ENCODE measurements at regions not wholly inside any gene's neighbourhood (a gene's known extent, or its start where the extent isn't known, plus 50 kb on each side); places are given as distances from the start of the nearest gene placed in this dataset.

- no peaks in the 10 kb centered on the region for H3K36me3 ChIP-seq (ENCODE audit: insufficient read depth, low read length)
- no peaks in the 10 kb centered on the region for H3K9me3 ChIP-seq (ENCODE audit: low read length)
- H3F3A ChIP-seq (ENCODE audit: insufficient read depth, low read length), result no peaks in the 10 kb centered on the region
- H3K4me3 ChIP-seq (ENCODE audit: low read depth, low read length, poor library complexity, severe bottlenecking), result no peak overlapping the region
- no peak overlapping the region for H3K27ac ChIP-seq (ENCODE audit: low read depth, low read length, poor library complexity, severe bottlenecking)
- no peaks in the 10 kb centered on the region for H3K79me2 ChIP-seq (ENCODE audit: insufficient read depth, low read length)
- H3K4me2 ChIP-seq (ENCODE audit: low read length), result no peak overlapping the region
- H3K27me3 ChIP-seq (ENCODE audit: insufficient read depth, low read length), result no peaks in the 10 kb centered on the region
- H3K9me2 ChIP-seq (ENCODE audit: low read depth, low read length), result no peaks in the 10 kb centered on the region
- no peak for TF ChIP-seq CTCF (IDR thresholded peaks at IDR 0.05; ENCODE audit: low read length)
- no peak for TF ChIP-seq EZH2 (IDR thresholded peaks at IDR 0.05; ENCODE audit: borderline replicate concordance, low read length)
- H4K20me1 ChIP-seq (ENCODE audit: insufficient read depth, low read length), result no peaks in the 10 kb centered on the region
- H3K4me1 ChIP-seq (ENCODE audit: insufficient read depth, low read length, severe bottlenecking), result no peaks in the 10 kb centered on the region
- H2AFZ ChIP-seq (ENCODE audit: low read length), result no peak overlapping the region
- no peak overlapping the region for H3K9ac ChIP-seq (ENCODE audit: low read length)
Observed at GRCh38 chr20:11989018-11989771, 71.5 kb downstream of the BTBD3 start.

- H3K4me2 ChIP-seq (ENCODE audit: low read length), result no peak overlapping the region
Observed at GRCh38 chr20:11992426-11992825, 74.7 kb downstream of the BTBD3 start.

GRCh38 chr20:11993886-11994461, 76.3 kb downstream of the BTBD3 start:
- no peak overlapping the region for H3K27ac ChIP-seq (ENCODE audit: low read depth, low read length, poor library complexity, severe bottlenecking)

More at GRCh38 chr20:11992426-11992825, 74.7 kb downstream of the BTBD3 start:
- H3F3A ChIP-seq (ENCODE audit: insufficient read depth, low read length), result no peaks in the 10 kb centered on the region
- H3K27me3 ChIP-seq (ENCODE audit: insufficient read depth, low read length), result no peaks in the 10 kb centered on the region
- H3K36me3 ChIP-seq (ENCODE audit: insufficient read depth, low read length), result no peaks in the 10 kb centered on the region
- no peaks in the 10 kb centered on the region for H3K4me1 ChIP-seq (ENCODE audit: insufficient read depth, low read length, severe bottlenecking)
- no peak overlapping the region for H3K27ac ChIP-seq (ENCODE audit: low read depth, low read length, poor library complexity, severe bottlenecking)
- H2AFZ ChIP-seq (ENCODE audit: low read length), result no peak overlapping the region
- TF ChIP-seq EZH2 (IDR thresholded peaks at IDR 0.05; ENCODE audit: borderline replicate concordance, low read length) (no peak), CTCF (IDR thresholded peaks at IDR 0.05; ENCODE audit: low read length) (no peak)
- no peaks in the 10 kb centered on the region for H3K9me2 ChIP-seq (ENCODE audit: low read depth, low read length)
- H3K9ac ChIP-seq (ENCODE audit: low read length), result no peak overlapping the region
- H3K4me3 ChIP-seq (ENCODE audit: low read depth, low read length, poor library complexity, severe bottlenecking), result no peak overlapping the region
- no peaks in the 10 kb centered on the region for H3K9me3 ChIP-seq (ENCODE audit: low read length)
- no peaks in the 10 kb centered on the region for H3K79me2 ChIP-seq (ENCODE audit: insufficient read depth, low read length)
- H4K20me1 ChIP-seq (ENCODE audit: insufficient read depth, low read length), result no peaks in the 10 kb centered on the region

More at GRCh38 chr20:11993886-11994461, 76.3 kb downstream of the BTBD3 start:
- H3K4me3 ChIP-seq (ENCODE audit: low read depth, low read length, poor library complexity, severe bottlenecking), result no peak overlapping the region
- H3K9me2 ChIP-seq (ENCODE audit: low read depth, low read length), result no peaks in the 10 kb centered on the region
- no peaks in the 10 kb centered on the region for H3F3A ChIP-seq (ENCODE audit: insufficient read depth, low read length)
- no peak overlapping the region for H3K9ac ChIP-seq (ENCODE audit: low read length)
- no peaks in the 10 kb centered on the region for H3K4me1 ChIP-seq (ENCODE audit: insufficient read depth, low read length, severe bottlenecking)
- H3K9me3 ChIP-seq (ENCODE audit: low read length), result no peaks in the 10 kb centered on the region
- no peaks in the 10 kb centered on the region for H4K20me1 ChIP-seq (ENCODE audit: insufficient read depth, low read length)
- no peaks in the 10 kb centered on the region for H3K27me3 ChIP-seq (ENCODE audit: insufficient read depth, low read length)
- no peak overlapping the region for H2AFZ ChIP-seq (ENCODE audit: low read length)
- no peak overlapping the region for H3K4me2 ChIP-seq (ENCODE audit: low read length)
- H3K36me3 ChIP-seq (ENCODE audit: insufficient read depth, low read length), result no peaks in the 10 kb centered on the region
- no peak for TF ChIP-seq CTCF (IDR thresholded peaks at IDR 0.05; ENCODE audit: low read length)
- TF ChIP-seq EZH2 (IDR thresholded peaks at IDR 0.05; ENCODE audit: borderline replicate concordance, low read length), result no peak
- H3K79me2 ChIP-seq (ENCODE audit: insufficient read depth, low read length), result no peaks in the 10 kb centered on the region
